Cortex of kidney (tissue), 1 donor: ENCODE measurements at regions not wholly inside any gene's neighbourhood (a gene's known extent, or its start where the extent isn't known, plus 50 kb on each side); places are given as distances from the start of the nearest gene placed in this dataset.

ENCODE experiments used
- DNase-seq: peaks from one replicate; lab custom pipeline; 2025; lab: John Stamatoyannopoulos, UW

DNA sequence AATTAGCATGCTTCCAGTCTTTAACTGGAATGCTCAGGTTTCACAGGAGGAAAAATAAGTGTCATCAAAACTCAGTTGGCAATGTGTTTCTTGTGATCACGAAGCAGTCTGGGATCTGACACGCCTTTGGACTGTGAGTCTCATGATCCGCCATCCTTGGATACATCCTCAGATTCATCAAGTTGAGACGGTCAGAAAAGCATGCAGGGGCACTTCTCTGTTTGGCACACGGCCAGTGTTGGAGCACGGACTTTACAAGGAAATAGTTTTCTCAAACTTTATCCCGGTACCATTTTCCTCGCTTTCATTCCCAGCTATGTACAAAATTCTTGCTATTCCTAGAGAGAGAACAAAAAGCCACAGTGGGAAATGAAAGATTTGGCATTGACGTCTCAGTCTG lies 88.4 kb upstream of the PARP11 start:
- DNase-seq, result no peak

DNA sequence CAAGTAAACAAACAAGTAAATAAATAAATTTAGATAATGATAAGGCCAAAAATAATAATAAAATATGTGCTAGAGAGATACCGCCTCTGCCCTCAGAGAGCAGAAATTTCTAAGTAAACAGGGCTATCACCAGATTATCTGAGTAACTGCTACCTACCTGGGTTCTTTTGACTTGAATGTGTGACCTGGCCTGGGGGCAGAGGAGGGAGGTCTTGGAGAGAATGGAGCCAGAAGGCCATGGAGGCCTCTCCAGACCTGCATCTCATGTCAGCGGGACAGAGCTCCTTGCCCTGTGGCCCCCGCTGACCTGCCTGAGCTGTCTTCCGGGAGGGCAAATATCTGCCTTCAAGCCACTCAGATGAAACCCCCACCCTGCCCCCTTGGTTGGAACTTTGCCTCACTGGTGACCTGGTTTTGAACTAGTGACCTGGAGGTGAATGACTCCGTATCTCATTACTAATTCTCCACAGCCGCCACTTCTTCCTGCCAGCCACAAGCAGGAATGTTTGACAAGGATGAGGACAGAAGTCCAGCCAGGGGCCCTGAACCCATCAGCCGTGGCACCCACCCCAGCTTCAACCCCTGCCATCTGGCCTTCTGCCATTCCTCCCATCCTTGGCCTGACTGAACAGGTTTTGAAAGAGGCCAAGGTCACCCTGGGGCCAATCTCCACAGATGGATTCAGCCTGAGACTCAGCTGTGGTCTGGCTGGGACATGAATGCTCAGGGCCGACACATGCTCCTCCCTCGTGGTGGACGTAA lies 86.8 kb upstream of the PARP11 start:
- no peak for DNase-seq

DNA sequence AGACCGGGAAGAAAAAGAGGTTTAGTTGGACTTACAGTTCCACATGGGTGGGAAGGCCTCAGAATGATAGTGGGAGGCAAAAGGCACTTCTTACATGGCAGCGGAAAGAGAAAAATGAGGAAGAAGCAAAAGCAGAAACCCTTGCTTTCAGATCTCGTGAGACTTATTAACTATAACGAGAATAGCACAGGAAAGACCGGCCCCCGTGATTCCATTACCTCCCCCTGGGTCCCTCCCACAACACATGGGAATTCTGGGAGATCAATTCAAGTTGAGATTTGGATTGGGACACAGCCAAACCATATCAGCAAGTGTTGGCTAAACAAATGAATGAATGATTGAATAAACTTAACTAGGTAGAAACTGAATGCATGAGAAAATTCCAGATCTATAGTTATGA lies 85.3 kb upstream of the PARP11 start:
- no peak for DNase-seq

DNA sequence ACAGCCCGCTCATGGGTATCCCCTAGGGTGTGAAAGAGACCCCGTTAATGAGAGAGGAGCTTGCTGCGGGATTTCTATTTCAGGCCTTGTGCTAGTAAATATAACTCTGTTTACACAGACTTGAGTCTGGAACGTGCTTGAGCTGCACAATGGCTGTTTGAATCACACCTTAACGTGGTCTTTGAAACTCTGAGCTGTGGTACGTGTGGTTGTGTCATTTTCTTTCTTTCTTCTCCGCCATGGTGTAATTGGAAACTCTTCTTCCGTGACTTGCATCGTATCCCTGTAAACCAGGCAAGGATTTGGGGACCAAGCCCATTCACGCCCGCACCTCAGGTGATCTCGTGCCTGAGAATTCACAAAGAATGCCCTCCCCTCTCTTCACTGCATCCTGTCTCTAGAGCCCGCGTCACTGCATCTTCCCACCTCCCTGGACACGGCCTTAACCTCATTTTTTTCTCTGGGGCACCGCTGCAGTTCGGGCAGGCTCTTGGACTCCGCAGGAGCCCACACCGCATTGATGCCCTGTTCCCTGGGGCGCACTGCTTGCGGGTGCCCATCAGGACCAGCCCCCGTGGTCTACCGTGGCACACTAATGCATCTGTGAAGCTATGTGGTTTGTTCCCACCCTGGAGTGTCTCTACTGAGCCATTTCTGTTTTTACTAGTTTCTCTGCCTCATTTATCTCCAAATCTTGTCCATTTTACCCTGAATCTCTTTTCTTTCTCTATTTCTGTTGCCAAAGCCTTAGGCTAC lies 78.4 kb upstream of the PARP11 start:
- DNase-seq, result no peak

DNA sequence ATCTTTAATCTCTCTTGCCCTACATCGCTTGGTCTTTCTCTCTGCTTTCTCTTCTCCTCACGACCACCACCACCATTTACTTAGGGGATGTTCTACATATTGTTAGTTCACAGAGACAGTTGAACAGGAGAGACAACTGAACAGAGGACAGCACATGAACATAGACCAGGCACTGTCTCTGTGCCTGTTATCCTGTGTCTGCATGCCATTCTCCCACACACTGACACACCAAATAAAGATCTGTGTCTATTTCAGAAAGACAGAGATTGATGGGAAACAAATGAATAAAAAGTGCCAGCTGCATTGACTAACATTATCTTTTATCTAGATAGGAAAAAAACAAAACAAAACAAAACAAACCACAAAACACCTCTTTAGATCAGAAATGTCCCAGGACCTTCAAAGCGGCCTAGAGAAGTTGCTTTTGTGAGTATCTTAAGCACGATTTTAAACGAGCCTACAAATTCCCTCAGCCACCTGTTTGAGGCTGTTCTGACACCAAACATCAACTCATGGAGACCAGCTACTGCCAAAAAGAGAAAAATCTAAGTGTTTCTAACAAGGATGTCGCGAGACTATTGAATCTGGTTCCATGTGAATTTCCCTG lies 77.6 kb upstream of the PARP11 start:
- no peak for DNase-seq

DNA sequence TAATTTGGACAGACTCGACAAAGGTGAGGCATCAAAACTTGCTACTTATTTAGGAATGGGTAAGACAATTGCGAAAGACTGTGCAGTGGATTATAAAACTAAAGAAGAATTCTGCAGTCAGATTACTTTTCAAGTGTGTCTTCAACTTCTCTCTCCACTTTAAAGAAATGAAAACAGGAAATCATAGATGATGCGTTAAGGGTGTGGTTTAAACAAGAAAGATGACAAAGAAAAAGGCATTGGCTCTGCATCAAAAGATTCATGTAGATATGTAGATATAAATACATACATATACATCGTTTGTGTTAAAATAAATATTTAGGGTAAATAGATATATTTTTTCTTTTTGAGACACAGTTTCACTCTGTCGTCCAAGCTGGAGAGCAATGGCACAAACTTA lies 74.6 kb upstream of the PARP11 start:
- DNase-seq, result no peak

DNA sequence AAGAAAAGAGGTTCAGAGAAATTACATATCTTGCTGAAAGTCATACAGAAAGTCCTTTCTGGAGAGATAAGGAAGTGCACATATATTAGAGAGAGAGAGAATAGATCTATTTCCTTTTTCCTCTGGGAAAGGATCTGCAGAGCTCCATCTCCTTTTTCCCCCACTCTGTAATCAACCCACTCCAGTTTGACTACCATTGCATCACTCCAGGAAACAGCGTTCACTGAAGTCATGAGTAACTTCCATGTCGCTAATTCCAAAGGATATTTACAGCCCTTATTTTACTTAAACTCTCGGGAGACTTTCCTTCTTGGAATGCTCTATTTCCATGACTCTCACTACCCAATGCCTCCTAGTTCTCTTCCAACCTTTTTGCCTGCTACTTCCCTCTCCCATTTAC lies 72.5 kb upstream of the PARP11 start:
- DNase-seq, result no peak

DNA sequence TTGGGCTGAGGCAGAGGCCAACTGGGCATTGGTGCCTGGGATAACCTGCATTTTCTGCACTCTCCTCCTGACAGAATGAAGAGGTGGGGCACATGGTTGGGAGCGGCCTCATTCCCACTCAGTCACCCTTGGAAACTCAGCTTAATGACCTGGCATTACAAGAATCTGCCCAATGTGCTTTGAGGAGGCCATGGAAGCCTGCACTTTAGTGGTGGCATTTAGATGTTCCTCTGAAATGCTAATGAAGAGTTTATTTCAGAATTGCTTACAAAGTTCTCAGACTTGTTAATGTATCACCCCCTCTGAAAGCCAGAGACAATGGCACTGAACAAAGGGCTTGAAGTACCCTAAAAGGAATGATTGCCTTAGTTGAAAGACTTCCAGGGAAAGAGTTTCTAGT lies 71.4 kb upstream of the PARP11 start:
- no peak for DNase-seq

DNA sequence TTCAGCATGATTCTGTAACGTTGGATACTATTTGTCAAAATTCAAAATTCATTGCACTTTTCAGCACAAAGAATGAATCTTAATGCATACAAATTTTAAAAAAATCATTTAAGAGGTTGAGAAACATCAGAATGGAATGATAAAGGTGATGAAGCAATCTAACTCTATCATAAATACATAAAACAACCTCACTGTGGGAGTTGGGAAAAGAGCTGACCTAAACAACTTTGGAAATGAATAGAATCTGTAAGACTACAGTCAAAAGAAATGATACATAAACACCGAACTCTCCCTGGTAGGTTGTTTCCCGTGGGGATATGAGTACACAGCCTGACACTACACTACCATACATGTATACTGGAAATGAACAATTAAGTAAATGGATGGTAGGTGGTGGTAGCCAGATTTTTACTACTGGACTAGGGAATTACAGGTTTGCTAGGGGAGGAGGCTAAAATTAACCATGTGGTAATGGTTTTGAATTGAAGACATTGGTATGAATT lies 64.9 kb upstream of the PARP11 start:
- DNase-seq, result no peak

DNA sequence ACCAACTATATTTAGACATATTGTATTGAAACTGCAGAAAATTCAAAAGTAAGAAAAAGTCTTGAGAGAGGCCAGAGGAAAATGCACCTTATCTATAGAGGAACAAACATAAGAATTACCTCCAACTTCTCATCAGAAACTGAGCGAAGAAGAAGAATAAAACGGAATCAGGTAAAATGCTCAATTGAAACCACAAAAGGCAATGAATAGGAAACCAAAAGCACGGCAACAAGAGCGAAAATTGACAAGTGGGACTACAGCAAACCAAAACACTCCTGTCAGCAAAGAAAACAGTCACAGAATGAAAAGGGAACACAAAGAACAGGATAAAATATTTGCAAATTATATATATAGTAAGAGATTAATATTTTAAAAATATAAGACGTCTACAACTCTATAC lies 61.9 kb upstream of the PARP11 start:
- DNase-seq, result no peak

DNA sequence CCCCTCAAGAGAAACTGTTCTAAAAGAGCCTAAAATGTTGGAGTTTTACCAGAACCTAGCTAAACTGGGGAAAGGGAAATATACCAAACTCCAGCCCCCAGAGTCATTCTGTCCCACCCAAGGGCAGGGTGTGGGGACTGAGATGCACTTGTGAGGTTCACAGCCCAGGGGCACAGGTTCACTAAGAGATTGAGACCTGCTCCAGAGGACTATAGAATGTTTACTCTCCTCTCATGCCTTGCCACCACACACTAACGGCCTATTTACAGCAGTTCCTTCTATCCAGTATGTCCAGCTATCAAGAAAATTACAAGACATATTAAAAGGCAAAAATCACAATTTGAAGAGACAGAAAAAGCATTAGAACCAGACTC lies 60.6 kb upstream of the PARP11 start:
- DNase-seq, result no peak

DNA sequence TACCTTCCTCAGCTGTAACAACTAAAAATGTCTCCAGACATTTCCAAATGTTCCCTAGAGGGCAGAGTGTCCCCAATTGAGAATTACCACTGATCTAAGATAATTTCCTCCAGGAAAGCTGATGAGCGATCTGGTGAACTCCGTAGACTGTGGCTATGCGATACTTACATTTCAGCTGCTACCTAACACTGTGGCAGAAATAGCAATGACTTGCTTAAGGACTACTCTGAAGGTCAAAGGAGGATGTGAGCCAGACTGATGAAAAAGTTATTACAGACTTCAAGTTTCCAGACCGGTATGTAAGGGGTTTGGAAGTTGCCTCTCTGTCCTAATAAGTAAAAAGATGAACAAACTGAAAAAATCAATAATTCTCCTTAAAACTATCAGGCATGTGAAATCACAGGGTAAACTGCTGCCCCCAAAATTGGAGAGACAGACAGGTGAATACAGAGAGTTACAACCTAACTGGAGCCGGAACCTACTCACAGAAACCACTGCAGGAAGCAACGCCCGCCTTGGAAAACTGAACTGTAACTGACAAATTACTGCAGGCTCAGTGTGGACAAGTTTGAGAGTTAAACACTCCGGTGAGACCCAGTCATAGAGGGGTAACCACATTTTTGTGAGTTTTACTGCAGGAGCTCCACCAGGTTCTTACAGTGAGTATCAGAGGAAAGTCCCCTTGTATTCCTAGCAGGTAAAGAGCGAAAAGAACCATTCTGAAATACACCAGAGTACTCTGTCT lies 60.0 kb upstream of the PARP11 start:
- DNase-seq, result no peak

DNA sequence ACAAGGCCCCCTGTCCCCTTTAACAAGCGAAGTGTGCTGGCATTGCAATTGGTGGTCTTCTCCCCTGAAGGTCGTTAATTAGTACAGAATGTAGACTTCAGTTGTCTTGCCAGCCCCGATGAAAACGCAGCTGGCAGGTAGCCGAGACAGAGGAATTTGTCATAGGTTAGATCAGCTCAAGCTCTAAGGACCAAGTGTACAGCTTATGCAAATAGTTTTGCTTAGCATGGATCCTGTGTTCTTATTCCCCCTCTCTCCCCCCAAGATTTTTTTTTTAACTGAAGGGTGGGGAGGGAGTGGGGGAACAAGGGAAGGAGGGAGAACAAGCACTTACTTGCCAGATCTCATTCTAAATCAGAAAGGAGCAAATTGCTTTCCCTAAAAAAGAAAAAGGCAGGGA lies 58.6 kb upstream of the PARP11 start:
- DNase-seq, result no peak

DNA sequence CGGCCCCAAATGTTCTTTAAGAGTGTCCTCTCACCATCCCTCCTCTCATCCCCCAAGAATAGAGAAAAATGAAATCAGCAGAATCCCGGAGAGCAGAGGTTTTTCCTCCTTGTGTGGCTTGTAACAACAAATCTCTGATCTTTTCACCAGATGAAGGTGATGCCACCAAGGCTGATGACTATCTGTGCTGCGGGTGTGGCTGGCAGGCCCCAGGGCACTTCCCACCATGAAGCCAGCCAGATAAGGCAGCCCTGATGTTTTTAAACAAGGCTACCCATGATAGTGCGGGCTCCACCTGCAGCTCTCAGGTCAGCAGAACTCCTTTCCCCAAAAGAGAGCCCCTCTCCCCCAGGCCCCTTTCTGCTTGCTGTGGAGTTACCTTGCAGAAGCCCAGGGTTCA lies 58.0 kb upstream of the PARP11 start:
- DNase-seq, result no peak

DNA sequence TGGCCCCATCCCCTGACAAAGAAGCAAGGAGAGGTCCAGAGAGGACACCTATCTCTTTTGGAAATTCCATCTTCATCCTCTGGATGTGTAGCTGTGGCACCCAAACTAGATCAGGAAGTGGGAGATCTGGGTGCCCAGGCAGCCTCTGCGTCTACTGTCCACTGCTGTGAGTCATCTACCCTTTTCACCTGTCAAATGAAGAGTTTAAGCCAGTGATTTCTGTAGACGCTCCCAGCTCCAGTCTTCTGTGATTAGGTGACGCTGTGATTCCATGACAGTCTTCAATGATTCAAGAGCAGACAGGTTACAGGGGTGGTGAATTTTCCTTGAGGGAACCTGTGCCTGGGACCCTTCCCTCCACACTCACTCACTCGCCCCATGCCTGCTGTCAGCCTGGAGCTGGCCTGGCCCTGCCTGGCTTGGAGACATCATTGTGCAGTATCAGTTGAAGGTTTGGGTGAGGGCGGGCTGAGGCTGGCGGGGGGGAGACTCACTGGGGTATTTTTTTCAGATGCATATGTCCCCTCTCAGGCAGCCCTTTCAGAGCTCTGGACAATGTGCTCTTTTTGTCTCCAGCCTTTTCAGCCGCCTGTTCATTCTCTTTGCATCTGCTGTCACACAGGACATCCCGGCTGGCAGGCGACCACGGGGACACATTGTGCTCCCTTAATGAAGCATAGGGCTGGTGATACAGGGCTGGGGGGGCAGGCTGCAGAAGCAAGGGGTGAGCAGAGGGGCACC lies 56.8 kb upstream of the PARP11 start:
- DNase-seq, result no peak

DNA sequence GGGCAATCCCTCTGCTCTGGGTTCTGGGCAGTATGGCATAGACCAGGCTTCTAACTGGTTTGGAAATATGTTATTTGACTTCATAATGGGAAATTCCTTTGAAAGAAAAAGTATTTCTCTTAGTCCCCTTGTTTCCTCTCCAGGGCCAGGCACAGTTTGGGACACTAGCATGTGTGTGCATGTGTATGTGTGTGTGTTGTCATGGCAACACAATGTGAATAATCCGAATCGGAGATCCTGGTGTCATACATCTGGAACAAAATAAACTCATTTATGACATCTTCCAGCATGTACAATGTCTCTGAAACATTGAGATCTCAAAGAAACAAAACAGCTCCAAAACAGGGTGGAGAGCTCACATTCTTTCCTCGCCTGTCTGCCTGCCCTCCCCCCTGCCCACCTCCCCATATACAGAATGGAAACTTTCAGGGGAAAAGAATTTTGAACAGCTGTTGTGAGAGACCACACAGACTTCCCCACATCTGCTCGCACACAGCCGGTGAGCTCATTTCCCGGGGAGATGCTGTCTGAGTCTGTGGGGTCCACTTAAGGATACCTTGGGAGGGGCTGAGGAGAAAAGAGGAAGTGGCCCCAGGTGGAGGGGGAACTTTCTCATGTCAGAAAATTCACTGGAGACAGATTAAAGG lies 55.5 kb upstream of the PARP11 start:
- DNase-seq, result no peak

DNA sequence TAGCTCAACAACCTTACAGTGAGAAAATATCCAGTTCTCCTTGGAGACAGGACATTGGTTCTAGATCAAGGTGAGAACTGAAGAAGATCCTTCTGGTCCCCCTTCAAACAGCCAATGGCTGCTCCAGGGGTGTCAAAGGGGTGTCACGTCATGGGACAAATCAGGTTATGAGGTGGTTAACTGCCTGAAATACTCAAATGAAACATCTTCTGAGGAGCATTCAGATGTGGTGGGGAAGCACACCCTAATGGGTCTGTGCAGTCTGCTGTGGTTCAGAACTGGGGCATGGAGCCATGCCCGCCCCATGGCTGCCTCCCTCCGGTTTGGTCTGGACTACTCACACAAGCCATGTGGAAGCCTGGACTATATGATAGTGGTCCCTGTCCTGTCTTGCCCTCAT lies 52.4 kb upstream of the PARP11 start:
- DNase-seq, result no peak

DNA sequence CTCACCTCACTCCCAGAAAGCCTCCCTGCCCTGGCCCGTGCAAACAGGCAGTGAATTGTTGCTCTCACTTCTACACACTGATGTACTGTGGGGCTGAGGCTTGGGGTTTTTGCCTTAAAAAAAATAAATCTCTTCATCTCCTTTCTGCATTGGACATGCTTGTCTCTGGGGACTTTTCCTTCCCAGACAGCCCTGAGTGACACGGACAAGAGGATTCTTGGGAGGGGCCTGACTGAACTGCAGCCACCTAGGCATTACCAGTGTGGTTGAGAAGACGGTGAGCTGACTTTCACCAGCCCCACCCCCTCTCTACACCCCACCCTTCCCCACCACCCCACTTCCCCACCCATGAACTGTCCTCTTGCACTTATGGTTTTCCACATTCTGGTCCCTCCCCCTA lies 51.6 kb upstream of the PARP11 start:
- no peak for DNase-seq

DNA sequence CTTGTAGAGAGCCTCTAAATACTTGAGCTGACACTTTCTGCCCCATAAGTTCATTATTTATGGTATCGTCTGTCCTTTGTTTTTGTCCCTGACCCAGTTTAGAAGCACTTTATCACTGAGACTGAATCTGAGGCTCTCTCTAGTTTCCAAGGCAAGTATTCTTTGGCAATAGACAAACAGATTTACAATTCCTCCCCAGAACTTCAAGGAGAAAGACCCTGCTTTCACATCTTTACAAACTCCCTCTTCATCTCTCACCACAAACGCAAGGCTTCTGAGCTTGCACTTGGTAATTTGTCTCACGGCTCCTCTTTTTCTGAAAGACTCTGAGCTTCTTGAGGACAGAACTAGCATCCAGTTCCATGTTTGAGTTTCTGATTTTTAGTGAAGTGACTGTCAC lies 49.8 kb upstream of the PARP11 start:
- DNase-seq, result no peak
